ENCODE measurements at regions not wholly inside any gene's neighbourhood (a gene's known extent, or its start where the extent isn't known, plus 50 kb on each side); places are given as distances from the start of the nearest gene placed in this dataset.

GRCh38 chr20:52655395-52655794, 316.8 kb upstream of the TSHZ2 start:
- no peak for TF ChIP-seq POLR2A (IDR thresholded peaks at IDR 0.05)
- no peak for TF ChIP-seq CTCF (IDR thresholded peaks at IDR 0.05)

Data from Peyer's patch (tissue), 4 donors.